Activated CD8-positive, alpha-beta memory T cell treated with anti-CD3 and anti-CD28 coated beads for 36 hours (primary cell): ENCODE measurements at regions not wholly inside any gene's neighbourhood (a gene's known extent, or its start where the extent isn't known, plus 50 kb on each side); places are given as distances from the start of the nearest gene placed in this dataset.
"Not testable (repeated sequence)": the region's sequence is repeated elsewhere in the genome, so short reads cannot be mapped to it uniquely, and the experiment has no call there.

ENCODE experiments used
- CTCF ChIA-PET: fragments of 350-600 bp; sonication (Branson Sonifier 250); formaldehyde crosslinking; loops from one replicate; lab custom pipeline; 2021; ENCODE audit warnings: antibody characterized with exemption; lab: Charles Lee
- POLR2A ChIA-PET: fragments of 350-600 bp; sonication (Branson Sonifier 250); formaldehyde crosslinking; loops from one replicate; lab custom pipeline; 2021; ENCODE audit warnings: antibody characterized with exemption; lab: Charles Lee

GRCh38 chr6:140462453-140463311 lies 1088.2 kb upstream of the CITED2 start:
- ChIA-PET POLR2A (no interaction called here), CTCF (no interaction called here)

- ChIA-PET CTCF (interaction anchor here (0.7 kb wide), 1 partner anchor 563 kb away, joined by 3 read pairs; no protein-coding TSS in a partner anchor), POLR2A (no interaction called here)
Measured at GRCh38 chr6:140462076-140462452, 1087.6 kb upstream of the CITED2 start.

GRCh38 chr6:140460267-140460666 lies 1085.8 kb upstream of the CITED2 start:
- ChIA-PET CTCF (no interaction called here), POLR2A (no interaction called here)

GRCh38 chr6:140459209-140459608 lies 1084.8 kb upstream of the CITED2 start:
- POLR2A ChIA-PET, result no interaction called here
- CTCF ChIA-PET, result no interaction called here

GRCh38 chr6:140446241-140446640 lies 1071.8 kb upstream of the CITED2 start:
- CTCF ChIA-PET, result no interaction called here
- POLR2A ChIA-PET, result no interaction called here

- CTCF ChIA-PET, result no interaction called here
- POLR2A ChIA-PET, result no interaction called here
Measured at GRCh38 chr6:140445474-140446004, 1071.1 kb upstream of the CITED2 start.

- POLR2A ChIA-PET, CTCF ChIA-PET: not testable (repeated sequence)
Measured at GRCh38 chr6:140443112-140443511, 1068.7 kb upstream of the CITED2 start.

- ChIA-PET CTCF (no interaction called here), POLR2A (no interaction called here)
Measured at GRCh38 chr6:140441256-140441655, 1066.8 kb upstream of the CITED2 start.

- CTCF ChIA-PET, result no interaction called here
- POLR2A ChIA-PET, result no interaction called here
Measured at GRCh38 chr6:140440223-140440835, 1065.9 kb upstream of the CITED2 start.

- ChIA-PET CTCF (no interaction called here), POLR2A (no interaction called here)
Measured at GRCh38 chr6:140438346-140438735, 1063.9 kb upstream of the CITED2 start.

GRCh38 chr6:140437619-140438345 lies 1063.3 kb upstream of the CITED2 start:
- ChIA-PET POLR2A (no interaction called here), CTCF (no interaction called here)

- ChIA-PET CTCF (no interaction called here), POLR2A (no interaction called here)
Measured at GRCh38 chr6:140436023-140436811, 1061.8 kb upstream of the CITED2 start.

- POLR2A ChIA-PET, result no interaction called here
- CTCF ChIA-PET, result no interaction called here
Measured at GRCh38 chr6:140434761-140435160, 1060.3 kb upstream of the CITED2 start.

GRCh38 chr6:140433072-140433471 lies 1058.6 kb upstream of the CITED2 start:
- CTCF ChIA-PET, result no interaction called here
- POLR2A ChIA-PET, result no interaction called here

GRCh38 chr6:140427842-140428241 lies 1053.4 kb upstream of the CITED2 start:
- POLR2A ChIA-PET, result no interaction called here
- CTCF ChIA-PET, result no interaction called here

- ChIA-PET CTCF (no interaction called here), POLR2A (no interaction called here)
Measured at GRCh38 chr6:140414966-140415620, 1040.6 kb upstream of the CITED2 start.

- ChIA-PET CTCF (no interaction called here), POLR2A (no interaction called here)
Measured at GRCh38 chr6:140403020-140403419, 1028.6 kb upstream of the CITED2 start.

- CTCF ChIA-PET, result no interaction called here
- POLR2A ChIA-PET, result no interaction called here
Measured at GRCh38 chr6:140401761-140402160, 1027.3 kb upstream of the CITED2 start.

- ChIA-PET POLR2A (no interaction called here), CTCF (no interaction called here)
Measured at GRCh38 chr6:140398076-140398475, 1023.6 kb upstream of the CITED2 start.
